ENCODE measurements at regions not wholly inside any gene's neighbourhood (a gene's known extent, or its start where the extent isn't known, plus 50 kb on each side); places are given as distances from the start of the nearest gene placed in this dataset.
"Not testable (repeated sequence)": the region's sequence is repeated elsewhere in the genome, so short reads cannot be mapped to it uniquely, and the experiment has no call there.

- not testable (repeated sequence) for DNase-seq
Measured at GRCh38 chr21:13907385-13907784, 297.8 kb downstream of the POTED start.

- not testable (repeated sequence) for DNase-seq
Measured at GRCh38 chr21:13896596-13897247, 287.1 kb downstream of the POTED start.

GRCh38 chr21:13893617-13894016, 284.0 kb downstream of the POTED start:
- not testable (repeated sequence) for DNase-seq

GRCh38 chr21:13893025-13893424, 283.4 kb downstream of the POTED start:
- DNase-seq = not testable (repeated sequence)

- DNase-seq = not testable (repeated sequence)
Measured at GRCh38 chr21:13892146-13892751, 282.7 kb downstream of the POTED start.

GRCh38 chr21:13889176-13889575, 279.6 kb downstream of the POTED start:
- DNase-seq = not testable (repeated sequence)

- not testable (repeated sequence) for DNase-seq
Measured at GRCh38 chr21:13883641-13884395, 274.2 kb downstream of the POTED start.

- DNase-seq = not testable (repeated sequence)
Measured at GRCh38 chr21:13877503-13877902, 267.9 kb downstream of the POTED start.

- DNase-seq = not testable (repeated sequence)
Measured at GRCh38 chr21:13876999-13877398, 267.4 kb downstream of the POTED start.

GRCh38 chr21:13874001-13874400, 264.4 kb downstream of the POTED start:
- not testable (repeated sequence) for DNase-seq

GRCh38 chr21:13854638-13855037, 245.1 kb downstream of the POTED start:
- no peak for DNase-seq

GRCh38 chr21:13850808-13851207, 241.2 kb downstream of the POTED start:
- DNase-seq = not testable (repeated sequence)

GRCh38 chr21:13849489-13849888, 239.9 kb downstream of the POTED start:
- not testable (repeated sequence) for DNase-seq

GRCh38 chr21:13846718-13847117, 237.1 kb downstream of the POTED start:
- DNase-seq = not testable (repeated sequence)

GRCh38 chr21:13844574-13844973, 235.0 kb downstream of the POTED start:
- DNase-seq = not testable (repeated sequence)

- not testable (repeated sequence) for DNase-seq
Measured at GRCh38 chr21:13843081-13843480, 233.5 kb downstream of the POTED start.

GRCh38 chr21:13827666-13828065, 218.1 kb downstream of the POTED start:
- not testable (repeated sequence) for DNase-seq

- no peak for DNase-seq
Measured at GRCh38 chr21:13827201-13827600, 217.6 kb downstream of the POTED start.

GRCh38 chr21:13826511-13826910, 216.9 kb downstream of the POTED start:
- not testable (repeated sequence) for DNase-seq

- not testable (repeated sequence) for DNase-seq
Measured at GRCh38 chr21:13825218-13825778, 215.7 kb downstream of the POTED start.

GRCh38 chr21:13820286-13820685, 210.7 kb downstream of the POTED start:
- DNase-seq = not testable (repeated sequence)

- not testable (repeated sequence) for DNase-seq
Measured at GRCh38 chr21:13812191-13812590, 202.6 kb downstream of the POTED start.

GRCh38 chr21:13810559-13810958, 201.0 kb downstream of the POTED start:
- not testable (repeated sequence) for DNase-seq

Measured in NCI-H1048 (cell line).